ENCODE measurements at regions not wholly inside any gene's neighbourhood (a gene's known extent, or its start where the extent isn't known, plus 50 kb on each side); places are given as distances from the start of the nearest gene placed in this dataset.

- Histone ChIP-seq H3K4me2 (no peak overlapping the region), H3K4me1 (replicated peaks; ENCODE audit: insufficient read depth) (no peaks in the 10 kb centered on the region), H2AFZ (no peak overlapping the region), H3K36me3 (ENCODE audit: low read depth) (no peaks in the 10 kb centered on the region), H3K79me2 (ENCODE audit: low read depth) (no peaks in the 10 kb centered on the region), H3K27ac (no peak overlapping the region), H4K20me1 (ENCODE audit: insufficient read depth) (no peaks in the 10 kb centered on the region), H3K9me2 (ENCODE audit: insufficient read depth) (peaks cover 3% of the 10 kb centered on the region; the same call in 1 of the 2 replicates), H3K27me3 (ENCODE audit: insufficient read depth, low read depth) (no peaks in the 10 kb centered on the region), H3F3A (ENCODE audit: insufficient read depth, low read depth) (no peaks in the 10 kb centered on the region), H3K9me3 (ENCODE audit: insufficient read depth, low read depth) (no peaks in the 10 kb centered on the region), H3K4me3 (no peak overlapping the region)
- no peak for TF ChIP-seq CTCF (conservative IDR thresholded peaks at IDR 0.05)
- TF ChIP-seq EZH2 (IDR thresholded peaks at IDR 0.05; ENCODE audit: low read depth) = no peak
- no peak for DNase-seq
- intact Hi-C loops (cut with micrococcal nuclease; ENCODE audit: unreplicated experiment) = no loop called here
- POLR2A ChIA-PET (ENCODE audit: unreplicated experiment) = no interaction called here
- no TSS peak for BruUV-seq (replicated peaks)
- CTCF ChIA-PET = no interaction called here
Observed at GRCh38 chr2:52181080-52181479, 1149.1 kb upstream of the NRXN1 start.

GRCh38 chr2:52178845-52179244, 1146.9 kb upstream of the NRXN1 start:
- H3K4me3 ChIP-seq = no peak overlapping the region
- H3K4me2 ChIP-seq = no peak overlapping the region
- intact Hi-C loops (cut with micrococcal nuclease; ENCODE audit: unreplicated experiment) = no loop called here
- BruUV-seq (replicated peaks) = no TSS peak
- POLR2A ChIA-PET (ENCODE audit: unreplicated experiment) = no interaction called here
- H3K27ac ChIP-seq = no peak overlapping the region
- no peaks in the 10 kb centered on the region for H3K9me3 ChIP-seq (ENCODE audit: insufficient read depth, low read depth)
- no peaks in the 10 kb centered on the region for H3K27me3 ChIP-seq (ENCODE audit: insufficient read depth, low read depth)
- no peaks in the 10 kb centered on the region for H3F3A ChIP-seq (ENCODE audit: insufficient read depth, low read depth)
- CTCF ChIA-PET = no interaction called here
- TF ChIP-seq CTCF (conservative IDR thresholded peaks at IDR 0.05) = no peak
- no peak for TF ChIP-seq EZH2 (IDR thresholded peaks at IDR 0.05; ENCODE audit: low read depth)
- peaks cover 3% of the 10 kb centered on the region; the same call in 1 of the 2 replicates for H3K9me2 ChIP-seq (ENCODE audit: insufficient read depth)
- H3K79me2 ChIP-seq (ENCODE audit: low read depth) = no peaks in the 10 kb centered on the region
- H4K20me1 ChIP-seq (ENCODE audit: insufficient read depth) = no peaks in the 10 kb centered on the region
- H2AFZ ChIP-seq = no peak overlapping the region
- no peaks in the 10 kb centered on the region for H3K36me3 ChIP-seq (ENCODE audit: low read depth)
- DNase-seq = no peak
- H3K4me1 ChIP-seq (replicated peaks; ENCODE audit: insufficient read depth) = no peaks in the 10 kb centered on the region

- H3K79me2 ChIP-seq (ENCODE audit: low read depth) = no peaks in the 10 kb centered on the region
- POLR2A ChIA-PET (ENCODE audit: unreplicated experiment) = no interaction called here
- no peaks in the 10 kb centered on the region; the same call in 1 of the 2 replicates for H3K9me3 ChIP-seq (ENCODE audit: insufficient read depth, low read depth)
- no peaks in the 10 kb centered on the region for H3K36me3 ChIP-seq (ENCODE audit: low read depth)
- H3K4me1 ChIP-seq (replicated peaks; ENCODE audit: insufficient read depth) = no peaks in the 10 kb centered on the region
- H3K4me3 ChIP-seq = no peak overlapping the region
- no peaks in the 10 kb centered on the region for H3F3A ChIP-seq (ENCODE audit: insufficient read depth, low read depth)
- TF ChIP-seq CTCF (conservative IDR thresholded peaks at IDR 0.05) (no peak), EZH2 (IDR thresholded peaks at IDR 0.05; ENCODE audit: low read depth) (no peak)
- H2AFZ ChIP-seq = no peak overlapping the region
- H3K27ac ChIP-seq = no peak overlapping the region
- H3K4me2 ChIP-seq = no peak overlapping the region
- H3K9me2 ChIP-seq (ENCODE audit: insufficient read depth) = peaks cover 4% of the 10 kb centered on the region; the same call in 1 of the 2 replicates
- intact Hi-C loops (cut with micrococcal nuclease; ENCODE audit: unreplicated experiment) = no loop called here
- no peaks in the 10 kb centered on the region for H3K27me3 ChIP-seq (ENCODE audit: insufficient read depth, low read depth)
- no TSS peak for BruUV-seq (replicated peaks)
- DNase-seq = no peak
- CTCF ChIA-PET = no interaction called here
- H4K20me1 ChIP-seq (ENCODE audit: insufficient read depth) = no peaks in the 10 kb centered on the region
Observed at GRCh38 chr2:52145005-52145404, 1113.1 kb upstream of the NRXN1 start.

All from PC-9 (cell line).